ENCODE measurements at regions not wholly inside any gene's neighbourhood (a gene's known extent, or its start where the extent isn't known, plus 50 kb on each side); places are given as distances from the start of the nearest gene placed in this dataset.
A peak's percentile ranks its signal among the peaks of the same experiment; 100 is the strongest.

DNA sequence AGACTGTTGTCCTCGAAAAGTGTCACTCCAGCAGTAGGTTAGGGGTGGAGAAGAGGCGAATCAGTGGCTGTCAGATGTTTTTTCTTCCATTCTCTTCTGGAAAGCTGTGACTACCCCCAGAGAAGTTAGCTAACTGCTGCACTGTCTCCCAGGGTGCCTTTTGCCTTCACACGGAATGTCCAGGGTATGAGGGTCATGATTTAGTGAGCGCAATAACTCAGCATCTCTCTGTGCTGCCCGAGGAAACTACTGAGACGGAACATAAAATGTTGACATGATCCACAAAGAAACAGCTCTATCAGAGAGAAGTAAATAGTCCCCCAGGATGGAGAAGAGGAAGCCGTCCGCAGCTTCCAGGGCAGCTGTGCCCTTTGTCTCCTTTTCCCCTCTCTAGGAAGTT lies 254.0 kb upstream of the ARGLU1 start:
- in situ Hi-C loops (cut with MboI; ENCODE audit: low pct_unique_long_range_greater_than_20kb, low sequenced_read_pairs): no loop called here
- no peak for DNase-seq

DNA sequence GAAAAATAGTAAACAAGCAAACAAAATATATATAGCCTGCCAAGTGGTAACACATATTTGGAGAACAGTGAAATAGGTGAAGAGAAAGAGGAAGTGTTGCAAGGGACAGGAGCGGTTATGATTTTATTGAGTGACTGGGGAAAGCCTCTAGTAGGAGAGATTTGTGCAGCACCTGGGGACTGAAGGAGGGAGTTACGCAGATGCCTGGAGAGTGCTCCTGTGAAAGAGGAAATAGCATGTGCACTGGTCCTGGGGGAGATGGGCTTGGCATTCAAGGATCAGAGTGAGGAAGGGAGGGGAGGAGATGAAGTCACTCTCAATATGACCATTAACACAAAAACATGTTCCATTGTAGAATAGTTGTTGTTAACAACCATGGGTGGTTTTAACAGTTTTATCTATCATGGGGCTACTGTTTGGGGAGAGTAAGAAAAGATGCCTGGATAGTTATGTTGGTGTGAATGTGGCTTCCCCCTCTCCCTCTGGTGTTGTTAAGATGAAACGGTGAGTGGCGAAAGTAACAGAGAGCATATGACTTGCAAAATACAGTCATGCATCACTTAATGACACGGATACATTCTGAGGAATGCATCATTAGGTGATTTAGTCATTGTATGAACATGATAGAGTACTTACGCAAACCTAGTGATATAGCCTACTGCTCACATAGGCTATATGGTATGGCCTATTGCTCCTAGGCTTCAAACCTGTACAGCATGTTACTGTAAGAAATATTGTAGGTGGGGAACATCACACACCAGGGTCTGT lies 251.7 kb upstream of the ARGLU1 start:
- in situ Hi-C loops (cut with MboI; ENCODE audit: low pct_unique_long_range_greater_than_20kb, low sequenced_read_pairs): no loop called here

DNA sequence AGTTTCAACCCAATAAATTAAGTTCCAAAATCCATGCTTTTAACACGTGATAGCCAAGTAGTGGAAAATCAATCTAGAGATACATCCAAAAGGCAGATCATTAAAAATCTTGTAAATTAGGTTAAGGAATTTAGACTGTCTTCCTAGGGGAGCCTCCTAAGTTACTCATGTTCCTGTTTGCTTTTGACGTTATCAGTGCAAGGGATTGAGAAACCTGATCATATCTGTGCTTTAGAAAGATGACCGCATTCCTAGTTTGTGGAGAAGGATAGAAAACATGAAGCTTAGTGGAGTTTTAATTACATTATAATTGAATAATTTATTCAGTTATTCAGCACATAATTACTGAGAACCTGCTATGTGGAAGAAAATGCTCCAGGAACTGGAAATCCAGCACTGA lies 251.0 kb upstream of the ARGLU1 start:
- DNase-seq: no peak
- in situ Hi-C loops (cut with MboI; ENCODE audit: low pct_unique_long_range_greater_than_20kb, low sequenced_read_pairs): no loop called here

More for the DNA sequence above, 251.7 kb upstream of the ARGLU1 start:
- peak; percentile 40 for DNase-seq

DNA sequence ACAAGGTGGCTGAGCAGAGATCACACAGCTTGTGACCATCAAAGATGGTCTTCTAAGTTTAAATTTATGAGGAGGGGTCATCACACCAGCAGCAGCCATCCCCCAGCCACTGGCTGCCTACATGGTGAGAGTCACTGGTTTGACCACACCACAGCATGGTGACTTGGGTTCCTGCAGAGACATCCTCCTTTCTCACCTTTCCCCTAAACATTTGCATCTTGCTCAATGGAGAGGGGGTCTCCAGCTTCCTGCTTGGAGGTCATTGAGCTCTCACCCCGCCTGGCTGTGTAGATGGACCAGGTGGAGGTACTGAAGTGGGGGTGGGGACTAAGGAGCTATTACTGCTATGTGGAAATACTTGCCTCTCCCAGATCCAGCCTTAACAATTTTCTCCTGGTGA lies 247.6 kb upstream of the ARGLU1 start:
- no peak for DNase-seq
- in situ Hi-C loops (cut with MboI; ENCODE audit: low pct_unique_long_range_greater_than_20kb, low sequenced_read_pairs): no loop called here

DNA sequence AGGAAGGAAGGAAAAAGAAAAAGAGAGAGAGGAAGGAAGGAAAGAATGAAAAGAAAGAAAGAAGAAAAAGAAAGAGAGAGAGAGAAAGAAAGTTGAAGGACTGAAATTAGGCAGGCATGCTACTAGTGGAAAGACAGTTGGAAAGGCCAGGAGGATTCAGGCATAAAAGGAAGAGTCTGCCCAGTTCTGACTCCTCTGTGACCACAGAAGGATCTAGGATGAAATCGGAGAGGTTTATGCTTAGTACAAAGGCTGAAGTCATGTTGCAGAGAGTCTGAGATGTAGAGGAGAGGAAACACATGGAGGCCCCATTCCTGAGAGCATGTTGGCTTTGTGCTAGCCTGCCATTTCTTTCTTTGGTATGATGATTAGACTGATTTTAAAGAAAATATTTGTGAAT lies 246.5 kb upstream of the ARGLU1 start:
- DNase-seq: no peak
- in situ Hi-C loops (cut with MboI; ENCODE audit: low pct_unique_long_range_greater_than_20kb, low sequenced_read_pairs): no loop called here

DNA sequence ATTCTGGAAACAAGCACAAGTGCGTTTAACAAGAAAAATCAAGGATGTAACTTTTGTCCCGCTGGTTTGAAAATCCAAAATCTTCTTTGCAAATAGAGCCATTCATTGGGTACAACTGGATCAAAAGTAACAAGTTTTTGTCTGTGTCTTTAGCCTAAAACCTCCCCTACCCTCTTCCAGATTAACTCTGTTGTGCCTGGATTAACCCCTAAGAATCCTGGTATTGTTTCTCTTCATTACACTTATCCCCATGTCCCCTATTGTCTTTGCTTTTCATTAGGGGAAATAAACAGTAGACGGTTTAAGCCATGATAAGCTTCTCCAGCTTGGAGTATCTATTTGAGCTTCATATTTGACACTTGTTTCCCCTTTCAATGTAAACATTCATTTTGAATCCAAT lies 242.1 kb upstream of the ARGLU1 start:
- in situ Hi-C loops (cut with MboI; ENCODE audit: low pct_unique_long_range_greater_than_20kb, low sequenced_read_pairs): no loop called here
- DNase-seq: no peak

DNA sequence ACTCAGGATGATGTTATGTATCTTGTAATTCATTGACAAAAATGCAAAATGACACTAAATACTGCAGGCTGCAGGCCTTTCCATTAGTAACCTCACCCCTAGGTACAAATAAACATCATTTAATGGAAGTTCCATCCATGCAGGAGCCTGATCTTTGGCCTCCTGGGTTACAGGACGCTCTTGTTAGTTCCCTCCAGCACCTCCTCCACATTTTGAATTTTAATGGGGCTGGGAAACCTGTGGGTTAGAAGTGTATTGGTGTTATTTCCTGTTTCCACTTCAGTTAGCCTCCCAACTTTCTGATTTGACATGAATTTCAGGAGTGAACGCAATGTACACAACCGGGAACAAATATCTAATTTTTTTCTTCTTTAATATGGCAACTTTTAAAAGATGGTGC lies 237.1 kb upstream of the ARGLU1 start:
- peak; percentile 51 for DNase-seq
- in situ Hi-C loops (cut with MboI; ENCODE audit: low pct_unique_long_range_greater_than_20kb, low sequenced_read_pairs): no loop called here

DNA sequence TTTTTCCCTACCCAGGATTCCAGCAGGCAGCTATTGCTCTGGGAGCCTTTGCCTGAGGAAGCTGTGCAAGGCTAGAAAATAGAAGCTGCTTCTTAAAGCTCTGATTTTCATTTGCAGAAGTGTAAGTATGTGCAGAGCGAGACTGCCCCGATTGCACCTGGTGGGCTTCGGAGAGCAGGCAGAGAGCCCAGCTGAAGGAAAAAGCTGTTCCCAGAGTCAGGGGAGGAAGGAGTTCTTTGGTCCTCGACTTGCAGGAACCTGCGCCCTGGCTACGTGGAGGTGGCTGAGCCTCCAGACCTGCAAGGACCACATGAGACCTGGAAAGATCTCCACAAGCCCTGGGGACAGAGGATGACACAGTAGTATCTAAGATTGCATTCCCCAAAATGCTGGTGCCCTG lies 235.0 kb upstream of the ARGLU1 start:
- DNase-seq: no peak

DNA sequence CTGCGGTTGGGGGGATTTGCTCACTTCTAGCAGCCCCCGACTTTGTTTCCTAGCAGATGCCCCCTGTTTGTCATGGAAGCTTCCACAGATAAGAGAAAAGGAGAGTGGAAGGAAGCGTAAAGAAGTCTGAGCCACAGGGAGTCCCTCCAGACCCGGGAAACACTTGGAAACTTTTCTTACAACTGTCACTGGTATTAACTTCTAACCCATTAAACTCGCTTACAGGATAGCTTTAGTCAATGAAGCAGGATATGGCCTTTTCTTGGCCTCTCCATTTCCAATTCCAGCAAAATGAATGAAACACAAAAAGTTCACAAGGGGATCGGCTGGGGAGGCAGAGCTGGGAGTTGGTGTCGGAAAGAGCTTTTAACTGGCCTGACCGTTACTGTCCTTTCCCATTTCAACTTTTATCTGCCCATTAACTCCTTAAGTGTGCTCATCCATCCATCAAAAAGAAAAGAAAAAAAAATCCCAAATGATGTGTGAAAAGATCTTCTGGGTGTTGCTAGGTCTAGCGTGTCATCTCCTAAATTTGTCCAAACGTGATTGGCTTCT lies 231.9 kb upstream of the ARGLU1 start:
- in situ Hi-C loops (cut with MboI; ENCODE audit: low pct_unique_long_range_greater_than_20kb, low sequenced_read_pairs): no loop called here
- no peak for DNase-seq

More for the DNA sequence above, 235.0 kb upstream of the ARGLU1 start:
- in situ Hi-C loops (cut with MboI; ENCODE audit: low pct_unique_long_range_greater_than_20kb, low sequenced_read_pairs): no loop called here

DNA sequence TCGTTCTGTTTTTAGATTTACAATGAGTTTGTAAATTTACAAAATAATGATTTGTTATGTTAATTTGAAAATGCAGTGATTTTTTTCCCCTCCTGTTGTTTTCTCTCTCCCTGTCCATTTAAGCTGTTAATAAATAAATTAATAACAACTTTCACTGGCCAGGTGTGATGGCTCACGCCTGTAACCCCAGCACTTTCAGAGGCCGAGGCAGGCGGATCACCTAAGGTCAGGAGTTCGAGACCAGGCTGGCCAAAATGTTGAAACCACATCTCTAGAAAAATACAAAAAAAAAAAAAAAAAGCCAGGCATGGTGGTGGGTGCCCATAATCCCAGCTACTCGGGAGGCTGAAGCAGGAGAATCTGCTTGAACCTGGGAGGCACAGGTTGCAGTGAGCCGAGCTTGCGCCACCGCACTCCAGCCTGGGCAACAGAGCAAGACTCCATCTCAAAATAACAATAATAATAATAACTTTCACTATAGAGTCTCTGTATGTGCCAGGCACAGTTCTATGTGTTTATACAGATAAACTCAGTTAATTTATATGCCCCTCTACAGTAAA lies 229.2 kb upstream of the ARGLU1 start:
- DNase-seq: no peak
- in situ Hi-C loops (cut with MboI; ENCODE audit: low pct_unique_long_range_greater_than_20kb, low sequenced_read_pairs): no loop called here

DNA sequence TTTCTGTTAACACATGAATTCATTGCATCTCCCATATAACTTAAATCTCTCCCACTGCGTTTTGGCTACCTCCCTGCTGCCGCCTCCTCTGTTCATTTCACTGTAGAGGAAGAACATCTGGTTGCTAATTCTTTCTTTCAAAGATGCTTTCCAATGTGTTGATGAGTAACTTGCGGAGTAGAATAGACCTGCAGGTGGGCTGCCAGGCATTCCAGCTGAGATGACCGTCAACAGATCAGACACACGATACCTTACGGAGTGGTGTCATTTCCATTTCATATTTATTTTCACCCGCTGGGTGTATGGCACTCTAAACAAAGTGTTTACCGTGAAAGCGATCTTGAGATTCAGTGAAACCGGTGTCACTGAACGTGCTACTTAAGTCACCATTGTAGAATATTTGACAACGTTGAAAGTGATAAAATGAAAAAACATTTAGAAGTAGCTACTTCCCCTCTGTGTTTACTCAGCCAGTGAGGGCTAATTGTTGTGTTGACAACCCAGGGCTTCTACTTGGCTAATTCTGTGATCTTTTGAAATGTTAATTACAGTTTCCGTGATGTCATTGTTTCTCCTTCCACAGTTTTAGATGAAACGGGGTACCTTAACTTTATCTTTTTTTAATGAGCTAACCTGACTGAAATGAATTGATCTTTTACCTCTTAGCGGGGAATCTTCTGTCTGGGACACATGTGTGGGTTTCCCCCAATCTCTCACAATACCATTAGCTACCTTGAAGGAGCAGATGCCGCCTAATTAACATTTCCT lies 228.5 kb upstream of the ARGLU1 start:
- DNase-seq: no peak
- in situ Hi-C loops (cut with MboI; ENCODE audit: low pct_unique_long_range_greater_than_20kb, low sequenced_read_pairs): no loop called here

DNA sequence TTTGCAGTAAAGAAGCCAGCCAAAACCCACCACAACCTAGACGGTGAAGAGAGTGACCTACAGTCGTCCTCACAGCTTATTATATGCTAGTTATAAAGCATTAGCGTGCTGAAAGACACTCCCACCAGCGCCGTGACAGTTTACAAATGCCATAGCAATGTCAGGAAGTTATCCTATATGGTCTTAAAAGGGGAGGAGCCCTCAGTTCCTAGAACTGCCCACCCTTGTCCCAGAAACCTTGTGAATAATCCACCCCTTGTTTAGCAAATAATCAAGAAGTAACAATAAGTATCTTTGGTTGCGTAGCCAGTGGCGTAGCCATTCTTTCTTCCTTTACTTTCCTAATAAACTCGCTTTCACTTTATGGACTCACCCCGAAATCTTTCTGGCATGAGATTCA lies 227.9 kb upstream of the ARGLU1 start:
- no peak for DNase-seq
- in situ Hi-C loops (cut with MboI; ENCODE audit: low pct_unique_long_range_greater_than_20kb, low sequenced_read_pairs): no loop called here

DNA sequence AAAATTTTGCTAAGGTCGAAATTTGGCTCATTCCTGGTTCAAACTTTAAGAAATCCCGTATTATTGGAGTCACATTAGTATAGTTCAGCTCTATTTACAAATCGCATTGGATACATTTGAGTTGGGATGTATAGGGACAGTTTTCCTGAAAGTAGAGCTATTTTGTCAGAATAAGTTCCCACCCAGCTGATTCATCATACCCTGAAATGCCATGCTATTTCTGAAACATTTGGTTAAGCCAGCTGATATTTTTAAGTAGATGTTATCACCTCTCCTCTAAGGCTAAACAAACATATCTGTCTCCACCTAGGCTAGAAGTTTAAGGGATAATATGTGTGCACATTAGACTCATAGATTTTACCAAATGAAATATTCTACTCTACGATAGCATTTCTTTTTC lies 226.2 kb upstream of the ARGLU1 start:
- DNase-seq: no peak
- in situ Hi-C loops (cut with MboI; ENCODE audit: low pct_unique_long_range_greater_than_20kb, low sequenced_read_pairs): no loop called here

DNA sequence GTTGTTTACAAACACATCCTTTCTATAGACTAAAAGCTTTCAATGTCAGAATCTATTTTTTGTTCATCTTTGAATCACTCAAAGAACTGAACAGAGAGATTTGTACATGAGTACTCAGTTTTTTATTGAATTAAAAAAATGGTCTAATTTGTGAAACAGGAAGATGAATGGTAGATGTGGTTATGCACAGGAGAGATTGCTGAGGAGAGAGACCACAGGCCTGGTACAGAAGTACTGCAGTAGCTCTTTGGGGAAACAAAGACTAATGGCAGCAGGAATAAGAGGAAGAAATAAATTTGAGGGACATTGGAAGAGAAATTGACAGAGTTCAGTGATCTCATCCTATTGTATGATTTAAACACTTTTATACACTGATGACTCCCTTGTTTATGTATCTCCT lies 222.0 kb upstream of the ARGLU1 start:
- in situ Hi-C loops (cut with MboI; ENCODE audit: low pct_unique_long_range_greater_than_20kb, low sequenced_read_pairs): no loop called here
- peak; percentile 15 for DNase-seq

DNA sequence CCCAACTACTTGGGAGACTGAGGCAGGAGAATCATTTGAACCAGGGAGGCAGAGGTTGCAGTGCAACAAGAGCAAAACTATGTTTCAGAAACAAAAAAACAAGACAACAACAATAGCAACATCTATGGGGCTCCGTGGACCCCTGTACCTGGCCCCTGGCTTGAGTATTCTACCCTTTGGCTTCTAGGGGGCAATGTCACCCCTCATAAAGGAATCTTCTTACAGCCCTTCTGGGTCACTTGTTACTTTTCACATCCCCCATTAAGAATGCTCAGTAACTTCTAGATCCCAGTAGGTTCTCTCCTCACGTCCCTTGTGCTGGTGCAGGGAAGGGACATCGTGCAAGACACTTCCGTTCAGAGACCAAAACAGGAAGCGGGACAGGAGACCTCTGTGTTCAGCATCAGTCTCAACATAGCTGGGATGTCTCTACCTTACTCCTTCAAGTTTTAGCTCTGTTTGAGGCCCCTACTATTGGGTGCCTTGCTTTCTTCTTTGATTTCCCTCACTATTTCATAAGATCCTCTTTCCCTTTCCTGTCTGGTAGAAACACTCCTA lies 218.1 kb upstream of the ARGLU1 start:
- in situ Hi-C loops (cut with MboI; ENCODE audit: low pct_unique_long_range_greater_than_20kb, low sequenced_read_pairs): no loop called here
- DNase-seq: peak; percentile 82

DNA sequence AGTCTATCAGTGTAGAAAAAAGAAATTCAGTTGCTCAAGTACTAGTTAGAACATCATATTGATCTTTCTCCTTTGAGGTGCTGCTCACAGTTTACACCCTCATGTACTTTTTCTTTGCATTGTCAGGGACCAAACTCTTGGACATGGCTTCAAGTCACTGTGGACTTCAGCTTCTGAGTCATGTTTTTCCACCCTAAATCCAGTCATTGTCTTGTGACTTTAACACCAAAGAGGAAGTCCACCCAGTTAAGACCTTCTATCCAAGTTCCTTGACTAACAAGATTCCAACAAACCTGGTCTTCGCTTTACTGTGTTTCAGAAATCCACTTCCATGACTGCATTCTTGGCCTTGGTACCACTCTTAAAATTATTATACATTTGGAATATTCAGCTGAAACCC lies 206.7 kb upstream of the ARGLU1 start:
- no peak for DNase-seq
- in situ Hi-C loops (cut with MboI; ENCODE audit: low pct_unique_long_range_greater_than_20kb, low sequenced_read_pairs): no loop called here

DNA sequence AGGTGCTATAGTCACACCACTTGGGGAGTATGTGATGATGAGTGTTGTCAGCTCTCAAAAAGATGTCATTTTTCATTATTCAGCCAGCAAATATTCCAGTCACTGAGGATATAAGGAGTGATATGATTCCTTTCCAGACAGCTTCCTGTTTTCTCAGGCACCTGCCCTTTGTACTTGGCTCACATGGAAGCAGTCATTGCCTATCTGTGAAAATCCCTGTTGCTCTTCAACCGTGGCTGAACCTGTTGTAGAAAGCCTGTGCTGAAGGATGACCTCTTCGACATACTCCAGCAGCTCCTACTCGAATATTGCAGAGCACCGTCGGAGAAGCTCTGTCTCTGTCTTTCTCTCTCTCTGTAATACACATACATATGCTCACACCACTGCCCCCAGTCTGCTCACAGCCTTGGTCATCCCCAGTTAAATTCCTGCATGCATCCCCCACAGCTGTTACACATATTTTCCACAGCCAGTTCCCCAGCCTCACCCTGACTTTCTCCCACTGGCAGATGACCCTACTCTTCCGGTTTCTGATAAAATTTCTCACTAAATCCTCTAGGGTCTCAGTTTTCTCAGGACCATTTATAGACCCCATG lies 204.2 kb upstream of the ARGLU1 start:
- no peak for DNase-seq
- in situ Hi-C loops (cut with MboI; ENCODE audit: low pct_unique_long_range_greater_than_20kb, low sequenced_read_pairs): no loop called here

DNA sequence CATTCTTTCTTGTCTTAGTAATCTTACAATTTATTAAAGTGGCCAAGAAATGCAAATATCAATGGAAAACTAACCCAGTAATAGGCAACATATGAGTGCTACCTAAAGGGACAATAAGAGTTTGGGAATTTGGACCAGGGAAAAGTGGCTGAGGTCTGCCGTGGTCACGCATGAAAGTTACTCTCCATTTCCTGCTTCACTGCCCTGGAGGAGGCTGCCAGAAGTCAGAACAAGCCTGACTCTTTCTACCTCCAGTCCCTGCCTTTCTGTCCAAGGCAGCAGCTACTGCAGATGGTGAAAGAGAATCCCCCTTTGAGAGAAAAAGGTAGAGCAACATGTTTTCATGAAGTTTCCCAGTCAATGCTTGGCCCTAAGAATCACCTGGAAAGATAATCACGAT lies 201.1 kb upstream of the ARGLU1 start:
- in situ Hi-C loops (cut with MboI; ENCODE audit: low pct_unique_long_range_greater_than_20kb, low sequenced_read_pairs): no loop called here
- no peak for DNase-seq

DNA sequence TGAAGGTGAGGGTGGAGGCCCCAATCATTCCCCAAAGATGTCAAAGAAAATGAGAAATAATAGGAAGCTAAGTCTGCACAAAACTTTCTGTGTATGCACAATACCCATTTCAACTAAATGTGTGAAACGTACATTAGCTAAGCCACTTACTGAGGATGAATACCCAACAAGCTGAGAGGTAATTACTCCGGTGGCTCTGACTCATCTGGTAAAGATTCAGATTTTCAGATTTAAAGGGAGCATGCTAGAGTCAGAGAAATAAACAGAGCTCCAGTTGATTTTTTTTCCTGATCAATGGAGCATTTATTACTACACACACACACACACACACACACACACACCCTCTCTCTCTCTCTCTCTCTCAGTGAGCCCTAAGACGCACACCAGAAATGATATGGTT lies 194.8 kb upstream of the ARGLU1 start:
- no peak for DNase-seq
- in situ Hi-C loops (cut with MboI; ENCODE audit: low pct_unique_long_range_greater_than_20kb, low sequenced_read_pairs): no loop called here

DNA sequence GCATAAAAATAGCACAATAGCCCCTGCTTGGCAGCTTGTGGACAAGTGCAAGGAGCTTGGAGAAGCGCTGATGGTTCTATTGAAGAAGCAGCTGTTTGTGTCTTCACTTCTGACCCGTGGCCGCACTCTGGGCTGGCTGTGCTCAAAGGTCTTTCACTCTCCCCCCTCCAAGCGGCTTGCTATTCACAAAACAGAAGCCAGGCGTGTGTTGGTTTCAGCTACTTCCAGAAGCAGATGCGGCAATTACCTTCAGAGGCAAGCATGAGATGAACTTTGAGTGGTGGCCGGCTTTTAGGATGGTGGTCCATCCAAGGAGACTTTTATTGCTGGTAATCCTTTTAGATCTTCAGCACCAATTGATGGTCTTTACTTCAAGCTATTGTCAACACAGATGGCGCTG lies 188.5 kb upstream of the ARGLU1 start:
- in situ Hi-C loops (cut with MboI; ENCODE audit: low pct_unique_long_range_greater_than_20kb, low sequenced_read_pairs): no loop called here
- DNase-seq: no peak

Data from KBM-7 (cell line).